ENCODE measurements at regions not wholly inside any gene's neighbourhood (a gene's known extent, or its start where the extent isn't known, plus 50 kb on each side); places are given as distances from the start of the nearest gene placed in this dataset.

- no peak for TF ChIP-seq SUZ12 (IDR thresholded peaks at IDR 0.05; ENCODE audit: extremely low read depth, insufficient read depth, insufficient read length)
- TF ChIP-seq YY1 (IDR thresholded peaks at IDR 0.05; ENCODE audit: insufficient read depth, insufficient read length): no peak
- TF ChIP-seq ZNF274 (IDR thresholded peaks at IDR 0.05; ENCODE audit: low read depth, low read length): no peak
These were observed 352.7 kb downstream of the SMOC2 start for GRCh38 chr6:168793649-168794048.
